Progenitor cell of endocrine pancreas (in vitro differentiated cells): ENCODE measurements at regions not wholly inside any gene's neighbourhood (a gene's known extent, or its start where the extent isn't known, plus 50 kb on each side); places are given as distances from the start of the nearest gene placed in this dataset.

Source experiments
- DNase-seq: peaks from one replicate; pipeline ENCODE4 v3.0.0; 2021; ENCODE audit warnings: low spot score; ENCODE audit not compliant: unreplicated experiment
- H3K27ac Mint-ChIP-seq: 2 replicates; pipeline ENCODE4 v1.8.0; 2021; ENCODE audit warnings: mild to moderate bottlenecking, moderate library complexity, mixed read lengths
- H3K27me3 Mint-ChIP-seq: 2 replicates; pipeline ENCODE4 v1.8.0; 2021; ENCODE audit warnings: mixed read lengths
- H3K36me3 Mint-ChIP-seq: 2 replicates; pipeline ENCODE4 v1.8.0; 2022; ENCODE audit warnings: mixed read lengths; ENCODE audit not compliant: insufficient read depth
- H3K4me1 Mint-ChIP-seq: 2 replicates; pipeline ENCODE4 v1.8.0; 2021; ENCODE audit warnings: low read depth, mixed read lengths
- H3K4me3 Mint-ChIP-seq: 2 replicates; pipeline ENCODE4 v1.8.0; 2021; ENCODE audit warnings: low read depth, mild to moderate bottlenecking, moderate library complexity, mixed read lengths
- H3K9me3 Mint-ChIP-seq: 2 replicates; pipeline ENCODE4 v1.8.0; 2021; ENCODE audit warnings: low read depth, mixed read lengths
- TF ChIP-seq, protein P1 (sequence below): fragments of 200-600 bp; sonication (generic); IDR thresholded peaks from one replicate; pipeline ENCODE4 v1.5.0; 2021; ENCODE audit warnings: antibody characterized with exemption, mild to moderate bottlenecking; ENCODE audit not compliant: unreplicated experiment

DNA sequence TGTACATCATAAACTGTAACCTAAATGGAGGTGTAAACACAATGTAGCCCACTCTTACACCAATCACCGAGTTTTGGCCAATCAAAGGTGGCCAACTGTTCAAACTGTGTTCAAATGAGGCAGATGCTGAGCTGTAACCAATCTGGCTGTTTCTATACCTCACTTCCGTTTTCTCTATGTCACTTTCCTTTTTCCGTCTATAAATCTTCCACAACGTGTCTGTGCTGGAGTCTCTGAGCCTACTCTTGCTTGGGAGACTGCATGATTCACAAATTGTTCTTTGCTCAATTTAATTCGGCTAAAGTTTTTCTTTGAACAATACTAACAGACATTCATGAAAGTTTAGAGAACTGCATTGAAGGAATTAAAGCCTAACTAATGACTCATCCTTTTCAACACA lies 547.1 kb upstream of the USP15 start:
- Mint-ChIP-seq H3K27me3 (no peaks in the 10 kb centered on the region), H3K27ac (no peak overlapping the region), H3K36me3 (no peaks in the 10 kb centered on the region), H3K4me3 (no peak overlapping the region), H3K4me1 (peaks cover 1% of the 10 kb centered on the region), H3K9me3 (no peaks in the 10 kb centered on the region)
- TF ChIP-seq, protein P1, sequence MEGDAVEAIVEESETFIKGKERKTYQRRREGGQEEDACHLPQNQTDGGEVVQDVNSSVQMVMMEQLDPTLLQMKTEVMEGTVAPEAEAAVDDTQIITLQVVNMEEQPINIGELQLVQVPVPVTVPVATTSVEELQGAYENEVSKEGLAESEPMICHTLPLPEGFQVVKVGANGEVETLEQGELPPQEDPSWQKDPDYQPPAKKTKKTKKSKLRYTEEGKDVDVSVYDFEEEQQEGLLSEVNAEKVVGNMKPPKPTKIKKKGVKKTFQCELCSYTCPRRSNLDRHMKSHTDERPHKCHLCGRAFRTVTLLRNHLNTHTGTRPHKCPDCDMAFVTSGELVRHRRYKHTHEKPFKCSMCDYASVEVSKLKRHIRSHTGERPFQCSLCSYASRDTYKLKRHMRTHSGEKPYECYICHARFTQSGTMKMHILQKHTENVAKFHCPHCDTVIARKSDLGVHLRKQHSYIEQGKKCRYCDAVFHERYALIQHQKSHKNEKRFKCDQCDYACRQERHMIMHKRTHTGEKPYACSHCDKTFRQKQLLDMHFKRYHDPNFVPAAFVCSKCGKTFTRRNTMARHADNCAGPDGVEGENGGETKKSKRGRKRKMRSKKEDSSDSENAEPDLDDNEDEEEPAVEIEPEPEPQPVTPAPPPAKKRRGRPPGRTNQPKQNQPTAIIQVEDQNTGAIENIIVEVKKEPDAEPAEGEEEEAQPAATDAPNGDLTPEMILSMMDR = no peak
- DNase-seq = no peak

- H3K36me3 Mint-ChIP-seq = no peaks in the 10 kb centered on the region
- H3K4me1 Mint-ChIP-seq = peaks cover 1% of the 10 kb centered on the region
- no peaks in the 10 kb centered on the region for H3K9me3 Mint-ChIP-seq
- H3K4me3 Mint-ChIP-seq = no peak overlapping the region
- DNase-seq = no peak
- H3K27ac Mint-ChIP-seq = no peak overlapping the region
- TF ChIP-seq, protein P1 = no peak
- no peaks in the 10 kb centered on the region for H3K27me3 Mint-ChIP-seq
These were observed 542.2 kb upstream of the USP15 start for GRCh38 chr12:61717986-61718385.

- H3K9me3 Mint-ChIP-seq = no peaks in the 10 kb centered on the region
- H3K36me3 Mint-ChIP-seq = no peaks in the 10 kb centered on the region
- TF ChIP-seq, protein P1 = no peak
- H3K27ac Mint-ChIP-seq = no peak overlapping the region
- H3K27me3 Mint-ChIP-seq = no peaks in the 10 kb centered on the region
- DNase-seq = no peak
- H3K4me1 Mint-ChIP-seq = no peaks in the 10 kb centered on the region
- no peak overlapping the region for H3K4me3 Mint-ChIP-seq
These were observed 520.3 kb upstream of the USP15 start for GRCh38 chr12:61739925-61740324.

DNA sequence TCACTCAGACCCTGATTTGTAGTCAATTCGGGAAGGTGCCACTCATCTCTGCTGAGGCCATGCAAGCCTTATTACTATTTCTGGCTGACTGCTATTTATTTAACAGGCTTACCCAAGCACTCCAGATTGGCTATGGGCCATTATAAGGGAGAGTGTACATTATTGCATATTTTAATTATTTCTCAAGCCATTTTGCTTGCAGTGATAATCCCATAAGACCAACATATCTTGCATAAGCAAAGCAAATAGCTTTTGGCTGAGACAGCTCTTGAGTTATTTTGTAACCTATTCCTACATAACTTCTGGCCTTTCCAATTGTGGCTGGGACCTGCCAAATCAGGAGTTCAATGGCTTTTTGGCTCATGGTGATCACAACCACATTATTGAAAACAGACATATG lies 509.6 kb upstream of the USP15 start:
- Mint-ChIP-seq H3K27ac (no peak overlapping the region), H3K4me1 (no peaks in the 10 kb centered on the region), H3K9me3 (no peaks in the 10 kb centered on the region), H3K27me3 (no peaks in the 10 kb centered on the region), H3K4me3 (no peak overlapping the region), H3K36me3 (no peaks in the 10 kb centered on the region)
- TF ChIP-seq, protein P1 = no peak
- no peak for DNase-seq

DNA sequence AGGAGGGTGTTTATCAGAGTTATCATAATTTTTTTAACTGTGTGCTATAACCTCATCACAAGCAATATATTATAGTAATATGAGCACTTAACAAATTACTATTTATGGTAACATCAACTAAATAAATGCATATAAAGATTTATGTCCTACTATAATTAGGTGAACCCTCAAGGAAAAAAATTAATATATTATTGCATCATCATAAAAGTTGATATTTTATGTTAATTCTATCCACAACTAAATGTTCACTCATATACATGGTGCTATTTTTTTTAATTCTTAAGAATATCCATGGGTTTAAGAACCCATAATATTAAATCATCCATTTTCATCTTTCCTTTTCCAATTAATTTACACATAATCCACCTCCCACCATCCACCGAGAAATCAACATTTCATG lies 506.0 kb upstream of the USP15 start:
- Mint-ChIP-seq H3K36me3 (no peaks in the 10 kb centered on the region), H3K4me3 (no peak overlapping the region), H3K4me1 (no peaks in the 10 kb centered on the region), H3K27me3 (no peaks in the 10 kb centered on the region), H3K9me3 (no peaks in the 10 kb centered on the region), H3K27ac (no peak overlapping the region)
- TF ChIP-seq, protein P1 = no peak
- DNase-seq = no peak
